ENCODE measurements at regions not wholly inside any gene's neighbourhood (a gene's known extent, or its start where the extent isn't known, plus 50 kb on each side); places are given as distances from the start of the nearest gene placed in this dataset.

DNA sequence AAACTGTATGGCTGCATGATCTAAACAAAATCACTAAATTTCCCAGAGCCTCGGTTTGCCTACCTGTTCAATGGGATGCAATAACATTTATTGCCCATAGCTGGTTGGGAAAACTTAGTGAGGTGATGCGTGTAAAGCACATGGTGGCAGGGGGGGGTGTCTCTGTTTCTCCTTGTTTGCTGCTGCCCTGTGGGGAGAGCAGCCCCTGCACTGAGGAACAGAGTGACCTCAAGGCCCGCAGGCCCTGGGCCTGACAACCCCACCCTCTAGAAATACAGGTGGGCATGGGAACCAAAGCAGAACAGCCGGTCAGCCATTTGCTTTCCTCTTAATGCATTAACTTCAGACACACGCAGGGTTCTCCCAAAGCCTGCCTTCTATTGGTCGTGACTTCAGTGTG is 55.1 kb upstream of the SLC66A3 start:
- Histone ChIP-seq H3K27ac (ENCODE audit: low read depth, low read length) (no peak overlapping the region), H3K4me2 (ENCODE audit: insufficient read depth in 1 of 2, low read depth in 2 of 2, low read length in 2 of 2) (no peak overlapping the region), H2BK15ac (ENCODE audit: low read length) (no peak overlapping the region), H3K79me2 (ENCODE audit: control insufficient read depth in 1 of 2, insufficient read depth in 2 of 2, low read length in 2 of 2) (no peaks in the 10 kb centered on the region), H3K79me1 (ENCODE audit: low read depth, low read length) (no peaks in the 10 kb centered on the region), H3K36me3 (ENCODE audit: control insufficient read depth in 2 of 4, insufficient read depth in 4 of 4, low read length in 3 of 4) (no peaks in the 10 kb centered on the region), H3K56ac (replicated peaks; ENCODE audit: insufficient read length, low read depth, low read length) (no peak overlapping the region), H3K4me3 (ENCODE audit: extremely low read depth in 1 of 4, insufficient read depth in 2 of 4, low read depth in 3 of 4, low read length in 4 of 4) (no peak overlapping the region), H4K8ac (ENCODE audit: extremely low read depth, insufficient read depth, low read length) (no peak overlapping the region), H3K4me1 (replicated peaks in 1 of 4; ENCODE audit: control insufficient read depth in 3 of 4, insufficient read depth in 4 of 4, low read length in 3 of 4) (no peaks in the 10 kb centered on the region), H2BK12ac (ENCODE audit: low read depth, low read length) (no peak overlapping the region), H4K20me1 (replicated peaks in 1 of 2; ENCODE audit: control insufficient read depth in 1 of 2, insufficient read depth in 2 of 2, low read length in 2 of 2) (no peaks in the 10 kb centered on the region), H2BK5ac (ENCODE audit: low read depth, low read length) (no peak overlapping the region), H3K9ac (replicated peaks in 1 of 4; ENCODE audit: extremely low read depth in 1 of 4, low read depth in 3 of 4, low read length in 3 of 4) (no peak overlapping the region), H3K4ac (replicated peaks; ENCODE audit: insufficient read length, low read depth, low read length) (no peak overlapping the region), H2AFZ (ENCODE audit: low read length) (no peak overlapping the region), H2AK5ac (ENCODE audit: low read depth, low read length) (no peak overlapping the region), H4K91ac (replicated peaks; ENCODE audit: insufficient read length, low read length) (no peak overlapping the region), H3K23me2 (ENCODE audit: low read depth, low read length) (no peaks in the 10 kb centered on the region), H3K23ac (ENCODE audit: insufficient read length) (no peak overlapping the region), H3K9me3 (ENCODE audit: insufficient read depth in 2 of 2, low read depth in 1 of 2, low read length in 1 of 2) (no peaks in the 10 kb centered on the region), H3K14ac (ENCODE audit: insufficient read length) (no peak overlapping the region), H2BK120ac (replicated peaks; ENCODE audit: low read depth, low read length) (no peak overlapping the region), H2BK20ac (ENCODE audit: low read length) (no peak overlapping the region), H3K18ac (ENCODE audit: extremely low read depth, low read length) (no peak overlapping the region), H4K5ac (ENCODE audit: insufficient read length, low read depth, low read length) (no peak overlapping the region), H3K27me3 (replicated peaks in 1 of 4; ENCODE audit: control insufficient read depth in 3 of 4, extremely low read depth in 1 of 4, insufficient read depth in 3 of 4, low read length in 3 of 4) (no peaks in the 10 kb centered on the region)
- CTCF ChIA-PET (ENCODE audit: partially characterized antibody), result no interaction called here
- TF ChIP-seq TAF1 (IDR thresholded peaks at IDR 0.05; ENCODE audit: low read depth, low read length) (no peak), NRF1 (IDR thresholded peaks at IDR 0.05; ENCODE audit: low read depth, low read length) (no peak), SRF (IDR thresholded peaks at IDR 0.05; ENCODE audit: low read depth, low read length) (no peak), CBX5 (IDR thresholded peaks at IDR 0.05; ENCODE audit: low read depth, low read length) (no peak), KDM5A (IDR thresholded peaks at IDR 0.05; ENCODE audit: low read length) (no peak), RXRA (IDR thresholded peaks at IDR 0.05; ENCODE audit: insufficient read depth, low read depth, low read length) (no peak), JUN (IDR thresholded peaks at IDR 0.05; ENCODE audit: low read depth, low read length) (no peak), KDM1A (IDR thresholded peaks at IDR 0.05; ENCODE audit: borderline replicate concordance, low read length) (no peak), GABPA (IDR thresholded peaks at IDR 0.05; ENCODE audit: borderline replicate concordance, insufficient read depth, low read length) (no peak), SUZ12 (IDR thresholded peaks at IDR 0.05; ENCODE audit: low read length) (no peak), CHD2 (IDR thresholded peaks at IDR 0.05; ENCODE audit: low read length) (no peak), PHF8 (conservative IDR thresholded peaks at IDR 0.05; ENCODE audit: low read depth, low read length) (no peak), POLR2A (IDR thresholded peaks at IDR 0.05; ENCODE audit: control extremely low read depth in 1 of 2, low read depth in 2 of 2, low read length in 2 of 2) (no peak), CBX8 (IDR thresholded peaks at IDR 0.05; ENCODE audit: borderline replicate concordance, low read depth, low read length) (no peak)
- TF ChIP-seq, protein P1, sequence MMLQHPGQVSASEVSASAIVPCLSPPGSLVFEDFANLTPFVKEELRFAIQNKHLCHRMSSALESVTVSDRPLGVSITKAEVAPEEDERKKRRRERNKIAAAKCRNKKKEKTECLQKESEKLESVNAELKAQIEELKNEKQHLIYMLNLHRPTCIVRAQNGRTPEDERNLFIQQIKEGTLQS (IDR thresholded peaks at IDR 0.05; ENCODE audit: insufficient read depth, low read depth, low read length), result no peak
- WGBS, 2 experiments (ENCODE audit: extremely low coverage in 1 of 2, insufficient coverage in 1 of 2, insufficient read length in 1 of 2, insufficient replicate concordance in 2 of 2, low coverage in 1 of 2, low lambda C conversion rate in 2 of 2, missing lambda C conversion rate in 1 of 2), result 82% methylated on average over 6 of the region's 6 CpGs; no CpG with 5 or more reads in 1 of the 2 experiments
- DNase-seq (ENCODE audit: low read depth in 1 of 2, low spot score in 2 of 2), result no peak
- FAIRE-seq, result no peak
- POLR2A ChIA-PET (ENCODE audit: partially characterized antibody), result no interaction called here

Data from H1 (cell line).